K562 (cell line): ENCODE measurements at regions not wholly inside any gene's neighbourhood (a gene's known extent, or its start where the extent isn't known, plus 50 kb on each side); places are given as distances from the start of the nearest gene placed in this dataset.

Experiments used
- ATAC-seq: fragments of 200-7000 bp; cut with Tn5 transposase; 3 replicates; pipeline ENCODE4 v1.9.1; 2020; ENCODE audit warnings: moderate library complexity
- BruUV-seq: library from RNA; stranded (reverse); fragments of 400-500 nt; replicated peaks from 2 replicates; lab custom pipeline; 2021; lab: Mats Ljungman, UMichigan
- CTCF ChIA-PET: fragments of 300-600 bp; formaldehyde crosslinking; extraction: SDS; loops from one replicate; lab custom pipeline; 2021; ENCODE audit warnings: low intra/inter-chr PET ratio; lab: Yijun Ruan, JAX
- POLR2A ChIA-PET: fragments of 300-600, 350-650 bp; sonication (Branson Sonifier 250); formaldehyde crosslinking; extraction: SDS; loops from one replicate; lab custom pipeline; 2021; ENCODE audit warnings: antibody characterized with exemption, inconsistent platforms; lab: Yijun Ruan, JAX
- DNase-seq, 4 experiments: peaks; one replicate each; pipeline versions ENCODE4 v3.0.0 to v3.0.0-alpha.2; 2011 to 2018; ENCODE audit warnings: low spot score in 3 of 4, mixed read lengths in 3 of 4; ENCODE audit errors: extremely low read depth in 1 of 4
- FAIRE-seq: peaks from 2 replicates; lab custom pipeline; 2011; peaks lifted over from hg19 to GRCh38; lab: Jason Lieb, UNC
- H2AFZ ChIP-seq: 2 replicates; pipeline ENCODE4 v1.6.0; 2011; ENCODE audit warnings: low read depth, low read length, control low read depth, inconsistent platforms
- H3K27ac ChIP-seq: fragments of 200-600 bp; 3 replicates; pipeline ENCODE4 v1.8.0; 2011; ENCODE audit warnings: low read depth, mild to moderate bottlenecking, control low read depth, inconsistent platforms, low read length, moderate library complexity, mixed read lengths; ENCODE audit errors: extremely low read depth
- H3K27me3 ChIP-seq, 2 experiments: fragments of 300-600 bp in 1 of 2; 2 replicates in 1 of 2; 3 replicates in 1 of 2; pipeline versions ENCODE4 v1.6.0 to v1.8.0; 2011; ENCODE audit warnings: inconsistent platforms in 2 of 2, low read length in 2 of 2, mild to moderate bottlenecking in 1 of 2, mixed read lengths in 1 of 2, moderate library complexity in 1 of 2; ENCODE audit not compliant: control insufficient read depth in 2 of 2, insufficient read depth in 2 of 2
- H3K36me3 ChIP-seq: fragments of 300-600 bp; 3 replicates; pipeline ENCODE4 v1.8.0; 2011; ENCODE audit warnings: mild to moderate bottlenecking, low read length, inconsistent platforms; ENCODE audit not compliant: control insufficient read depth, insufficient read depth
- H3K4me1 ChIP-seq, 2 experiments: fragments of 200-600 bp in 1 of 2; replicated peaks in 1 of 2; 2 replicates in 1 of 2; 3 replicates in 1 of 2; pipeline versions ENCODE4 v1.5.1 to v1.8.0; 2011; ENCODE audit warnings: inconsistent platforms in 2 of 2, low read length in 2 of 2, mild to moderate bottlenecking in 1 of 2, mixed read lengths in 1 of 2, moderate library complexity in 1 of 2; ENCODE audit not compliant: control insufficient read depth in 2 of 2, insufficient read depth in 2 of 2
- H3K4me2 ChIP-seq: 2 replicates; pipeline ENCODE4 v1.6.1; 2011; ENCODE audit warnings: low read length, control low read depth, inconsistent platforms, mixed read lengths; ENCODE audit not compliant: insufficient read depth
- H3K4me3 ChIP-seq: fragments of 200-600 bp; sonication (generic), shearing (Covaris generic); 2 replicates; pipeline ENCODE4 v1.5.1; 2016; ENCODE audit warnings: control low read depth, inconsistent platforms
- H3K79me2 ChIP-seq: fragments of 200-600 bp; 3 replicates; pipeline ENCODE4 v1.8.0; 2011; ENCODE audit warnings: low read length, inconsistent platforms; ENCODE audit not compliant: control insufficient read depth, insufficient read depth
- H3K9ac ChIP-seq, 2 experiments: 2 replicates each; pipeline versions ENCODE4 v1.6.0 to v1.6.1; 2011; ENCODE audit warnings: low read depth in 2 of 2, low read length in 2 of 2, control low read depth in 1 of 2, inconsistent platforms in 1 of 2, mild to moderate bottlenecking in 1 of 2, mixed read lengths in 1 of 2; ENCODE audit not compliant: insufficient read depth in 1 of 2
- H3K9me1 ChIP-seq: one replicate; pipeline ENCODE4 v1.6.0; 2011; ENCODE audit warnings: inconsistent platforms, mild to moderate bottlenecking, low read length, moderate library complexity; ENCODE audit not compliant: control insufficient read depth, insufficient read depth
- H3K9me3 ChIP-seq: replicated peaks from 2 replicates; pipeline ENCODE4 v1.5.1; 2011; ENCODE audit warnings: low read depth, low read length, inconsistent platforms; ENCODE audit not compliant: control insufficient read depth, insufficient read depth
- H4K20me1 ChIP-seq: replicated peaks from 2 replicates; pipeline ENCODE4 v1.6.1; 2011; ENCODE audit warnings: low read length, inconsistent platforms, mixed read lengths; ENCODE audit not compliant: control insufficient read depth, insufficient read depth
- BRF1 ChIP-seq: IDR thresholded peaks from 3 replicates; pipeline ENCODE4 v1.6.1; 2011; ENCODE audit warnings: borderline replicate concordance, mild to moderate bottlenecking; ENCODE audit not compliant: insufficient read length; ENCODE audit errors: extremely low read depth
- CCNT2 ChIP-seq: IDR thresholded peaks from 2 replicates; pipeline ENCODE4 v1.6.1; 2011; ENCODE audit warnings: borderline replicate concordance, low read depth, mild to moderate bottlenecking, moderate library complexity, mixed read lengths, low read length; ENCODE audit not compliant: insufficient read length; ENCODE audit errors: extremely low read depth
- HNRNPL ChIP-seq: fragments of 200-400 bp; formaldehyde crosslinking; IDR thresholded peaks from 2 replicates; pipeline ENCODE4 v1.6.1; 2017; ENCODE audit warnings: low read depth, mild to moderate bottlenecking, low read length
- MCM7 ChIP-seq, 2 experiments: fragments of 450-650 bp; IDR thresholded peaks; 2 replicates each; pipeline ENCODE4 v1.6.1; 2016 to 2018
- RNF2 ChIP-seq: sonication (generic); IDR thresholded peaks from 2 replicates; pipeline ENCODE4 v1.6.1; 2016
- SIX5 ChIP-seq, 2 experiments: IDR thresholded peaks; 2 replicates each; pipeline ENCODE4 v1.6.1; 2011; ENCODE audit warnings: low read length in 2 of 2, borderline replicate concordance in 1 of 2, low read depth in 1 of 2, mild to moderate bottlenecking in 1 of 2, moderate library complexity in 1 of 2; ENCODE audit not compliant: insufficient read depth in 1 of 2
- ZBTB17 ChIP-seq: fragments of 450-650 bp; formaldehyde crosslinking; IDR thresholded peaks from 2 replicates; pipeline ENCODE4 v1.4.0; 2020; ENCODE audit warnings: mild to moderate bottlenecking
- ZNF133 ChIP-seq: fragments of 250-450 bp; sonication (Bioruptor Pico); IDR thresholded peaks from 2 replicates; pipeline ENCODE4 v1.4.0; 2020; ENCODE audit warnings: mild to moderate bottlenecking
- ZNF239 ChIP-seq: fragments of 250-450 bp; sonication (Bioruptor Pico); IDR thresholded peaks from 2 replicates; pipeline ENCODE4 v1.4.0; 2020; ENCODE audit warnings: mild to moderate bottlenecking
- ZNF282 ChIP-seq: sonication (generic); formaldehyde crosslinking; IDR thresholded peaks from 2 replicates; pipeline ENCODE4 v1.8.1; 2023; ENCODE audit warnings: missing genetic modification reagents
- WGBS: fragments of 100-300 bp; shearing (Covaris generic); methylation state at CpG from one replicate; pipeline ENCODE4 v1.1.6; 2016; ENCODE audit warnings: low coverage, mixed read lengths; ENCODE audit not compliant: insufficient coverage; ENCODE audit errors: missing lambda C conversion rate; 5-methylcytosine and 5-hydroxymethylcytosine counted together
- in situ Hi-C: fragments of 300-500 bp; cut with MboI; formaldehyde crosslinking; loops from 4 replicates; pipeline ENCODE4 v1.15.0; 2018; ENCODE audit warnings: inconsistent platforms, mixed read lengths
- intact Hi-C: fragments of 100-400 bp; cut with micrococcal nuclease; formaldehyde crosslinking; loops from 2 replicates; pipeline ENCODE4 v1.14.2; 2022
- TF ChIP-seq, protein P1 (sequence below): fragments of 200-800 bp; sonication (Bioruptor generic); IDR thresholded peaks from 2 replicates; pipeline ENCODE4 v1.6.1; 2016; ENCODE audit warnings: missing genetic modification characterization, missing compliant biosample characterization
- TF ChIP-seq, protein P2 (sequence below): fragments of 450-650 bp; IDR thresholded peaks from 2 replicates; pipeline ENCODE4 v1.6.1; 2016; ENCODE audit warnings: antibody characterized with exemption

DNA sequence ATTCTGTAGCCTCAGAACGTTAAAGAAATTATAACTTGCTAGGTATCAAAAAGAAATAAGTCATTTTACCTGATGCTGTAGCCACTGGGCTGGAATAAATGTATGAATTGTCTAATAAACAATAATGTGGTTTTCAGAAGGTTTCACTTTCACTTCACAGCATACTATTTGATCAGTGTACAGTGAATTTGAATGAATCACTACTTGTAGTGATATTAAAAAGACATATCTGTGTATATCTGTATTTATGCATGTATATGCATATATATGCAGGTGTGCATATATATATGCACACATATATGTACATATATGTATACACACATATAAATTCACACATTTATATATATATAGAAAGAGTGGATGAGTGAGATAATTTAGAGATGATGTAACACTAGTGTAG lies 440.0 kb upstream of the PCDH10 start (continued):
- TF ChIP-seq CCNT2 = no peak
- TF ChIP-seq MCM7 (IDR thresholded peaks at IDR 0.05) = no peak
- no peak for TF ChIP-seq ZNF239 (CRISPR knock-in tag)
- TF ChIP-seq ZNF133 (CRISPR knock-in tag) = no peak
- TF ChIP-seq, protein P1, sequence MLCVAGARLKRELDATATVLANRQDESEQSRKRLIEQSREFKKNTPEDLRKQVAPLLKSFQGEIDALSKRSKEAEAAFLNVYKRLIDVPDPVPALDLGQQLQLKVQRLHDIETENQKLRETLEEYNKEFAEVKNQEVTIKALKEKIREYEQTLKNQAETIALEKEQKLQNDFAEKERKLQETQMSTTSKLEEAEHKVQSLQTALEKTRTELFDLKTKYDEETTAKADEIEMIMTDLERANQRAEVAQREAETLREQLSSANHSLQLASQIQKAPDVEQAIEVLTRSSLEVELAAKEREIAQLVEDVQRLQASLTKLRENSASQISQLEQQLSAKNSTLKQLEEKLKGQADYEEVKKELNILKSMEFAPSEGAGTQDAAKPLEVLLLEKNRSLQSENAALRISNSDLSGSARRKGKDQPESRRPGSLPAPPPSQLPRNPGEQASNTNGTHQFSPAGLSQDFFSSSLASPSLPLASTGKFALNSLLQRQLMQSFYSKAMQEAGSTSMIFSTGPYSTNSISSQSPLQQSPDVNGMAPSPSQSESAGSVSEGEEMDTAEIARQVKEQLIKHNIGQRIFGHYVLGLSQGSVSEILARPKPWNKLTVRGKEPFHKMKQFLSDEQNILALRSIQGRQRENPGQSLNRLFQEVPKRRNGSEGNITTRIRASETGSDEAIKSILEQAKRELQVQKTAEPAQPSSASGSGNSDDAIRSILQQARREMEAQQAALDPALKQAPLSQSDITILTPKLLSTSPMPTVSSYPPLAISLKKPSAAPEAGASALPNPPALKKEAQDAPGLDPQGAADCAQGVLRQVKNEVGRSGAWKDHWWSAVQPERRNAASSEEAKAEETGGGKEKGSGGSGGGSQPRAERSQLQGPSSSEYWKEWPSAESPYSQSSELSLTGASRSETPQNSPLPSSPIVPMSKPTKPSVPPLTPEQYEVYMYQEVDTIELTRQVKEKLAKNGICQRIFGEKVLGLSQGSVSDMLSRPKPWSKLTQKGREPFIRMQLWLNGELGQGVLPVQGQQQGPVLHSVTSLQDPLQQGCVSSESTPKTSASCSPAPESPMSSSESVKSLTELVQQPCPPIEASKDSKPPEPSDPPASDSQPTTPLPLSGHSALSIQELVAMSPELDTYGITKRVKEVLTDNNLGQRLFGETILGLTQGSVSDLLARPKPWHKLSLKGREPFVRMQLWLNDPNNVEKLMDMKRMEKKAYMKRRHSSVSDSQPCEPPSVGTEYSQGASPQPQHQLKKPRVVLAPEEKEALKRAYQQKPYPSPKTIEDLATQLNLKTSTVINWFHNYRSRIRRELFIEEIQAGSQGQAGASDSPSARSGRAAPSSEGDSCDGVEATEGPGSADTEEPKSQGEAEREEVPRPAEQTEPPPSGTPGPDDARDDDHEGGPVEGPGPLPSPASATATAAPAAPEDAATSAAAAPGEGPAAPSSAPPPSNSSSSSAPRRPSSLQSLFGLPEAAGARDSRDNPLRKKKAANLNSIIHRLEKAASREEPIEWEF (CRISPR knock-in tag) = no peak

DNA sequence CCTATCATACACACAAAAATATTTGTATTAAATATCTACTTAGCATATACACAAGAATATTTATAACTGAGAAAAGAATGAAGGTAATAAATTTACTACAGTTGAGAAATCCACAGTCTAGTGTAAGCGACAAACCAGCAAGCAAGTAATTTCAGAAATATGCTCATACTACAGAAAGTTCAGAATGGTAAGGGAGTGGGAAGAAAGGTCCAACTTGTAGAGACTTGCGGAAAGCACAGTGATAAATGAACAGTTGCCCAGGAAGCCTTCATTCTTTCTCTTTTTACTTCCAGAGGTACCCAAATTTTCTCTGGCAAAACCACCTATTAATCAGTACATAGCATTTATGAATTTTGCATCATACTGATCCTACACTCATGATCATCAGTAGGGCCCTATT lies 438.1 kb upstream of the PCDH10 start:
- POLR2A ChIA-PET = no interaction called here
- in situ Hi-C loops (no loop called here), intact Hi-C loops (no loop called here)
- H3K4me3 ChIP-seq = no peak overlapping the region
- no peak overlapping the region for H3K9ac ChIP-seq
- no peak for FAIRE-seq
- no peak for ATAC-seq
- no peaks in the 10 kb centered on the region for H4K20me1 ChIP-seq
- 3% methylated on average over 2 of the region's 2 CpGs for WGBS
- H2AFZ ChIP-seq = no peak overlapping the region
- H3K9me3 ChIP-seq = no peaks in the 10 kb centered on the region
- no peaks in the 10 kb centered on the region for H3K36me3 ChIP-seq
- CTCF ChIA-PET = no interaction called here
- no peaks in the 10 kb centered on the region for H3K4me1 ChIP-seq
- DNase-seq = no peak
- BruUV-seq = no TSS peak
- no peak overlapping the region for H3K27ac ChIP-seq
- H3K9me1 ChIP-seq = no peaks in the 10 kb centered on the region
- no peak overlapping the region for H3K4me2 ChIP-seq
- H3K79me2 ChIP-seq = no peaks in the 10 kb centered on the region
- no peaks in the 10 kb centered on the region for H3K27me3 ChIP-seq
- no peak for TF ChIP-seq SIX5 (IDR thresholded peaks at IDR 0.05; ENCODE audit: borderline replicate concordance in 1 of 2, insufficient read depth in 1 of 2, low read depth in 1 of 2, low read length in 2 of 2)
- TF ChIP-seq ZNF282 (CRISPR knock-in tag) = no peak
- TF ChIP-seq RNF2 = no peak
- TF ChIP-seq BRF1 = no peak
- TF ChIP-seq, protein P2, sequence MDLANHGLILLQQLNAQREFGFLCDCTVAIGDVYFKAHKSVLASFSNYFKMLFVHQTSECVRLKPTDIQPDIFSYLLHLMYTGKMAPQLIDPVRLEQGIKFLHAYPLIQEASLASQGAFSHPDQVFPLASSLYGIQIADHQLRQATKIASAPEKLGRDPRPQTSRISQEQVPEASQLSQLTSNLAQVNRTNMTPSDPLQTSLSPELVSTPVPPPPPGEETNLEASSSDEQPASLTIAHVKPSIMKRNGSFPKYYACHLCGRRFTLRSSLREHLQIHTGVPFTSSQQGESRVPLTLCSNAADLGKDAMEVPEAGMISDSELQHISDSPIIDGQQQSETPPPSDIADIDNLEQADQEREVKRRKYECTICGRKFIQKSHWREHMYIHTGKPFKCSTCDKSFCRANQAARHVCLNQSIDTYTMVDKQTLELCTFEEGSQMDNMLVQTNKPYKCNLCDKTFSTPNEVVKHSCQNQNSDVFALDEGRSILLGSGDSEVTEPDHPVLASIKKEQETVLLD = no peak
- no peak for TF ChIP-seq ZBTB17 (CRISPR knock-in tag)
- no peak for TF ChIP-seq HNRNPL
